Activated CD4-positive, alpha-beta T cell treated with anti-CD3 and anti-CD28 coated beads for 36 hours (primary cell): ENCODE measurements at regions not wholly inside any gene's neighbourhood (a gene's known extent, or its start where the extent isn't known, plus 50 kb on each side); places are given as distances from the start of the nearest gene placed in this dataset.
"Not testable (repeated sequence)": the region's sequence is repeated elsewhere in the genome, so short reads cannot be mapped to it uniquely, and the experiment has no call there.

Source experiments
- ATAC-seq: fragments of 200-7000 bp; cut with Tn5 transposase; one replicate; pipeline ENCODE4 v1.10.0; 2021; ENCODE audit warnings: mild to moderate bottlenecking, moderate library complexity
- CTCF ChIA-PET: fragments of 350-600 bp; sonication (Branson Sonifier 250); formaldehyde crosslinking; loops from one replicate; lab custom pipeline; 2021; ENCODE audit warnings: antibody characterized with exemption; lab: Charles Lee
- POLR2A ChIA-PET: fragments of 350-600 bp; sonication (Branson Sonifier 250); formaldehyde crosslinking; loops from one replicate; lab custom pipeline; 2021; ENCODE audit warnings: antibody characterized with exemption, inconsistent platforms; lab: Charles Lee
- DNase-seq: peaks from one replicate; pipeline ENCODE4 v3.0.0-alpha.2; 2020
- H3K27ac Mint-ChIP-seq: one replicate; pipeline ENCODE4 v1.8.0; 2021; ENCODE audit warnings: mixed read lengths
- H3K27me3 Mint-ChIP-seq: one replicate; pipeline ENCODE4 v1.8.0; 2021; ENCODE audit warnings: mixed read lengths
- H3K36me3 Mint-ChIP-seq: one replicate; pipeline ENCODE4 v1.8.0; 2021; ENCODE audit warnings: low read depth, mixed read lengths
- H3K4me1 Mint-ChIP-seq: one replicate; pipeline ENCODE4 v1.8.0; 2021; ENCODE audit warnings: mixed read lengths
- H3K4me3 Mint-ChIP-seq: one replicate; pipeline ENCODE4 v1.8.0; 2021; ENCODE audit warnings: mild to moderate bottlenecking, moderate library complexity, mixed read lengths
- H3K9me3 Mint-ChIP-seq: one replicate; pipeline ENCODE4 v1.8.0; 2021; ENCODE audit warnings: low read depth, mixed read lengths
- intact Hi-C, 2 experiments: fragments of 100-400 bp; cut with DNase I in 1 of 2; cut with micrococcal nuclease in 1 of 2; formaldehyde crosslinking; loops; one replicate each; pipeline versions ENCODE4 v1.14.2 to v1.15.1; 2022 to 2024; cut with DNase I, micrococcal nuclease

- ChIA-PET POLR2A (no interaction called here), CTCF (interaction anchor here (0.6 to 0.9 kb wide), 2 partner anchors 37 to 611 kb away, joined by 3 read pairs; no protein-coding TSS in a partner anchor)
- H3K4me1 Mint-ChIP-seq: peaks cover 10% of the 10 kb centered on the region
- peaks cover 2% of the 10 kb centered on the region for H3K27me3 Mint-ChIP-seq
- H3K9me3 Mint-ChIP-seq: no peaks in the 10 kb centered on the region
- DNase-seq (no peak), ATAC-seq (no peak)
- intact Hi-C loops: no loop called here
- no peak overlapping the region for H3K27ac Mint-ChIP-seq
- no peaks in the 10 kb centered on the region for H3K36me3 Mint-ChIP-seq
- H3K4me3 Mint-ChIP-seq: no peak overlapping the region
Measured at GRCh38 chr9:90999425-91000397, 198.1 kb downstream of the SYK start.

- Mint-ChIP-seq H3K27me3 (no peaks in the 10 kb centered on the region), H3K4me3 (no peak overlapping the region), H3K4me1 (peaks cover 10% of the 10 kb centered on the region), H3K27ac (peak overlapping the region; percentile 47), H3K36me3 (no peaks in the 10 kb centered on the region), H3K9me3 (no peaks in the 10 kb centered on the region)
- DNase-seq (peak; percentile 36), ATAC-seq (peak; percentile 71)
- CTCF ChIA-PET: interaction anchor here (0.7 to 0.9 kb wide), 3 partner anchors 10 to 369 kb away, joined by 3 to 4 read pairs (median 4); no protein-coding TSS in a partner anchor
- intact Hi-C loops: no loop called here
- POLR2A ChIA-PET: no interaction called here
Measured at GRCh38 chr9:91001146-91001611, 199.6 kb downstream of the SYK start.

GRCh38 chr9:91004484-91004883 is 202.9 kb downstream of the SYK start:
- CTCF ChIA-PET: interaction anchor here (1.0 kb wide), 1 partner anchor 29 kb away, joined by 3 read pairs; no protein-coding TSS in a partner anchor
- no peaks in the 10 kb centered on the region for H3K27me3 Mint-ChIP-seq

DNA sequence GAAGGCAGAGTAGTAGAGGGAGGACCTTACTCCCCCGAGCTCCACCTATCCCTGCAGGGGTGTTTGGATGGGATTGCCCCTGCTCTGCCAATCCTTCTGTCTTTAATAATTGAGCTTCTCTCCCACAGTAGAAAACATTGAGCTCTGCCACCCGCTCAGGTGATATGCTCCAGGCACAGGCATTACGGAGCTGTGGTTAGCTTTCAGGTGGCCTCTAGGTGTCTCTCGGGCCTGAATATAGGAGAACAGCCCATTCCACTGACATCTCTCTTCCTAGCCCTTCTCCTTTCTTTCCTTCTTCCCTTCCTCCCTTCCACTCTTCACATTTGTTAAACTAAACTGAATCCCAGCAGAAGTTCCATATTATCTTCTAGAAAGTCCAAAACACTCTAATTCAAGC is 203.4 kb downstream of the SYK start:
- H3K36me3 Mint-ChIP-seq: no peaks in the 10 kb centered on the region
- DNase-seq (no peak), ATAC-seq (no peak)
- no peak overlapping the region for H3K27ac Mint-ChIP-seq
- intact Hi-C loops: no loop called here
- H3K4me1 Mint-ChIP-seq: peaks cover 10% of the 10 kb centered on the region
- H3K9me3 Mint-ChIP-seq: no peaks in the 10 kb centered on the region
- H3K27me3 Mint-ChIP-seq: no peaks in the 10 kb centered on the region
- no peak overlapping the region for H3K4me3 Mint-ChIP-seq
- ChIA-PET POLR2A (no interaction called here), CTCF (interaction anchor here (0.7 to 1.0 kb wide), 2 partner anchors 29 to 333 kb away, joined by 3 read pairs; no protein-coding TSS in a partner anchor)

More at GRCh38 chr9:91004484-91004883, 202.9 kb downstream of the SYK start:
- no peaks in the 10 kb centered on the region for H3K36me3 Mint-ChIP-seq
- no peak for ATAC-seq
- H3K27ac Mint-ChIP-seq: no peak overlapping the region
- no peak overlapping the region for H3K4me3 Mint-ChIP-seq
- H3K9me3 Mint-ChIP-seq: no peaks in the 10 kb centered on the region
- POLR2A ChIA-PET: no interaction called here
- intact Hi-C loops: no loop called here
- DNase-seq: no peak
- H3K4me1 Mint-ChIP-seq: peaks cover 10% of the 10 kb centered on the region

DNA sequence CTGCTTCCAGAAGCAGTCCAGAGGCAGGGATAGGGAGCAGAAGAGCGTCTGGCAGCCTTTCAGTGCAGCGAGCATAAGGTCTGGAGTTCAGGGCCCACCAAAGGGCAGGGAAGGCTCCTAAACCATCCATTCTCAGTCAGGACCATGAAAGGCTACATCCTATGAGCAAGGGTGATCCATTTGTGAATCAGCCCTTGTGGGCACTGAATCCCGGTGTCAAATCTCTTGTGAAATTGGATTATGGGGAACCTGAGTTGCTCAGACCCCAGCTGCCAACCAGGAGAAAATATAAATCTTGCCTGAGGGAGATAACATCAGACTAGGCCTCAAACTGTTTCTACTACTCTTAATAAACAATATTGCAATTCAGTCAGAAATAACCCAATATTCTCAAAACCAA is 204.4 kb downstream of the SYK start:
- H3K4me3 Mint-ChIP-seq: no peak overlapping the region
- peaks cover 6% of the 10 kb centered on the region for H3K4me1 Mint-ChIP-seq
- no peak for DNase-seq
- intact Hi-C loops: no loop called here
- ATAC-seq: no peak
- no peaks in the 10 kb centered on the region for H3K36me3 Mint-ChIP-seq
- no peaks in the 10 kb centered on the region for H3K9me3 Mint-ChIP-seq
- ChIA-PET CTCF (interaction anchor here (0.7 kb wide), 1 partner anchor 763 kb away, joined by 3 read pairs; no protein-coding TSS in a partner anchor), POLR2A (no interaction called here)
- no peak overlapping the region for H3K27ac Mint-ChIP-seq
- no peaks in the 10 kb centered on the region for H3K27me3 Mint-ChIP-seq

DNA sequence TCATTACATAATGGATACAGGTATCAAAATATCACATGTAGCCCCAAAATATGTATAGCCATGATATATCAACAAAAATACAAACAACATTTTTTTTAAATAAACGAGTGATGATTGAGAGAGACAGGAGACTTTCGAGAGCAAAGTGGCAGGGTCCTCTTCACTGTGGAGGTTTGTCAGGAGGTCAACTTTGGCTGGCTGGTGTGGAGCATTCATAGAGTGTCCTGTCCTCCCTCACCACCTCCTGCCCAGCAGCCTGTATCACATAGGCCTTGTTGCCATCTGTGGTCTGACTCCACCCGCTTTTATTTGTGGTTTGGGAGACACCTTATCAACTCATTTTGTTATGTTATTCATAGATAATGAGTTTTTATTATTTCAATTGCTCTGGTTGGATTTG is 206.9 kb downstream of the SYK start:
- no peak overlapping the region for H3K4me3 Mint-ChIP-seq
- POLR2A ChIA-PET: no interaction called here

GRCh38 chr9:91011891-91012290 is 210.3 kb downstream of the SYK start:
- Mint-ChIP-seq H3K27ac (no peak overlapping the region), H3K36me3 (peaks cover 8% of the 10 kb centered on the region), H3K4me1 (peaks cover 8% of the 10 kb centered on the region), H3K4me3 (no peak overlapping the region), H3K27me3 (peaks cover 11% of the 10 kb centered on the region), H3K9me3 (peaks cover 14% of the 10 kb centered on the region)
- POLR2A ChIA-PET: no interaction called here
- CTCF ChIA-PET: interaction anchor here (1.2 kb wide), 1 partner anchor 119 kb away, joined by 3 read pairs; no protein-coding TSS in a partner anchor
- ATAC-seq (no peak), DNase-seq (no peak)
- intact Hi-C loops: no loop called here

More for the DNA sequence above, 206.9 kb downstream of the SYK start:
- DNase-seq: no peak
- H3K36me3 Mint-ChIP-seq: peaks cover 8% of the 10 kb centered on the region
- no peak overlapping the region for H3K27ac Mint-ChIP-seq
- peaks cover 2% of the 10 kb centered on the region for H3K27me3 Mint-ChIP-seq
- H3K4me1 Mint-ChIP-seq: peaks cover 8% of the 10 kb centered on the region
- ATAC-seq: no peak
- intact Hi-C loops: no loop called here
- H3K9me3 Mint-ChIP-seq: peaks cover 14% of the 10 kb centered on the region
- CTCF ChIA-PET: no interaction called here

DNA sequence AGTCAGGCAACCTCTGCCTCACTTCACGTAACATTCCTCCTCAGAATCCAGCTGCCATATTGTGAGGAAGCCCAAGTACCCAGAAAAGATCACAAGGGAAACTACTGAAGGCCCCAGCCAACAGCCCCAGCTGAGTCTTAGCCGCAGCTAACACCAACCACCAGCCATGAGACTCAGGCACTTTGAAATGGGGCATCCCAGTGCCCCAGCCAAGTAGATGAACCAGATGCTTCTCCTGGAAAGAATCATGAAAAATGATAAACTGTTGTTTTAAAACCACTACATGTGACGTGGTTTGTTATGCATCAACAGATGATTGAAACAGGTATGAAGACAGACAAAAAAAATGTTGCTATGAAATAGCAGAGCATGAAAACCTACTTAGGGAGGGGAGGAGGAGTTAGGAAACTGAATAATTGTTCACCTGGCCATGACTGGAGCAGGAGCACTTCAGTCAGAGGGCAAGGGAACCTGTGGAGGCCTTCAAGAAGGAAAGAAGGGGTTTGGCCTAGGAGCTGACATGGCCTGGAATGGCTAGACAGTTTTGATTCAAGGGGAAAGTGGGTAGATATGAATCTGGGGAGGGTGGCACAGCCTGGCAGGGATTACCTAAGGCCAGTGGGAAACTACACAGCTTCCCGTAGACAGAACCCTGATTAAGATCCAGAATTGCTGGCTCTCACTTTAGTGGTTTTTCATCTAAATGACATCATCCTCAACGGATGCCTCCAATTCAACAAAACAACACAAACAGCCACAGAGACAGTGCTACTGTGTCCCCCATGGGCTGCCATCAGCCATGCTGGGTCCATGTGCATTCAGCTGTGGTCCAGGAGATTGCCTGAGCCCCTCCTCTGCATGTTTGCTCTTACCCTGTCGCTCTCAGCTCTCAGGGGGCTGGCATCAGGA is 211.6 kb downstream of the SYK start:
- Mint-ChIP-seq H3K27me3 (peaks cover 19% of the 10 kb centered on the region), H3K4me3 (no peak overlapping the region), H3K27ac (no peak overlapping the region), H3K4me1 (peaks cover 8% of the 10 kb centered on the region), H3K36me3 (peaks cover 8% of the 10 kb centered on the region), H3K9me3 (peaks cover 14% of the 10 kb centered on the region)
- ATAC-seq (peak; percentile 51), DNase-seq (no peak)
- POLR2A ChIA-PET: no interaction called here
- CTCF ChIA-PET: interaction anchor here (0.6 to 1.2 kb wide), 3 partner anchors 98 to 1169 kb away, joined by 3 to 4 read pairs (median 3); no protein-coding TSS in a partner anchor
- intact Hi-C loops: no loop called here

DNA sequence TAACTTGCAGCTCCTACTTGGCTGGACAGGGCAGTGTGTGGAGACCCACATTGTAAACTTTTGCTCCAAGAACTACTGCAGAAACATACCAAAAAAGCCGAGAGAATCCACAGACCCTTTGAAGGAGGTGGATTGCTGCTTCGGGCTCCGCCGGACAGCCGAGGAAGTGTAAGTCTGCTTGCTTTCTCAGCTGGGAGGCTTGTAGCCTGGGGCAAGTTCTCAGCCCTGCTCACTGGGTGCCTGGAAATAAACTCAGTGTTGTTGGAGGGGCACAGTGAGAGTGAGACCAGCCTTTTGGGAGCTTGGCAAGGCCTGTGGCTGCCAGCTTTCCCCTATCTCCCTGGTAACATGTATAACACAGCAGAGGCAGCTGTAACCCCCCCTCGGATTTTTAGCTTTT is 215.6 kb downstream of the SYK start:
- Mint-ChIP-seq H3K27ac (no peak overlapping the region), H3K27me3 (peaks cover 43% of the 10 kb centered on the region), H3K9me3 (peaks cover 12% of the 10 kb centered on the region), H3K4me1 (peaks cover 16% of the 10 kb centered on the region), H3K4me3 (no peak overlapping the region), H3K36me3 (peaks cover 8% of the 10 kb centered on the region)
- intact Hi-C loops: no loop called here
- ChIA-PET POLR2A (interaction anchor here (0.6 kb wide), 1 partner anchor 134 kb away, joined by 3 read pairs; no protein-coding TSS in a partner anchor), CTCF (interaction anchor here (0.7 to 0.8 kb wide), 3 partner anchors 8 to 259 kb away, joined by 3 to 4 read pairs (median 3); no protein-coding TSS in a partner anchor)
- no peak for DNase-seq
- no peak for ATAC-seq

GRCh38 chr9:91019871-91020270 is 218.3 kb downstream of the SYK start:
- CTCF ChIA-PET: interaction anchor here (0.6 kb wide), 1 partner anchor 392 kb away, joined by 3 read pairs; no protein-coding TSS in a partner anchor
- H3K9me3 Mint-ChIP-seq, POLR2A ChIA-PET, DNase-seq, H3K4me1 Mint-ChIP-seq, ATAC-seq, H3K27ac Mint-ChIP-seq, H3K4me3 Mint-ChIP-seq, intact Hi-C loops, H3K36me3 Mint-ChIP-seq: not testable (repeated sequence)
- H3K27me3 Mint-ChIP-seq: peaks cover 47% of the 10 kb centered on the region
